ENCODE measurements at regions not wholly inside any gene's neighbourhood (a gene's known extent, or its start where the extent isn't known, plus 50 kb on each side); places are given as distances from the start of the nearest gene placed in this dataset.

DNA sequence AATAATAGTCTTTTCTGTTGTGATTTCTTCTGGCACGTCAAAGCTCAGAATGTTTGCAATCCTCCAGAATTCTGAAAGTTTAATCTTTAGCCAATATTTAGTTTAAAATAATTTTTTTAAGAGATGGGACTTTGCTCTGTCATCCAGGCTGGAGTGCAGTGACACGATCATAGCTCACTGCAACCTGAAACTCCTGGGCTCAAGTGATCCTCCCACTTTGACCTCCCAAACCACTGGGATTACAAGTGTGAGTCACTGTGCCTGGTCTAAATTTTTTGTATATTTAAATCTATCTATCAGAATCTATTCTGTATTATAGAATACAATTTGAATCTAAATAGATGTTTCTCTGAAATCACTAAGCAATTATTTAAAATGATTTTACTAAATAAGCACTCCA, 572.7 kb downstream of the VRK1 start:
- no peak overlapping the region for H3K4me3 ChIP-seq (ENCODE audit: low read length in 3 of 3)
- H3K27ac ChIP-seq (ENCODE audit: low read depth, low read length) = no peak overlapping the region
- H3K9me3 ChIP-seq (ENCODE audit: control insufficient read depth in 3 of 3, low read length in 3 of 3) = peaks cover 0 to 5% (median 0%) of the 10 kb centered on the region in 3 donors
- no peaks in the 10 kb centered on the region for H3K36me3 ChIP-seq (ENCODE audit: control insufficient read depth in 3 of 3, insufficient read depth in 3 of 3, low read length in 3 of 3)
- H3K4me1 ChIP-seq (ENCODE audit: control insufficient read depth in 3 of 3, insufficient read depth in 3 of 3, low read length in 3 of 3) = no peaks in the 10 kb centered on the region
- peaks cover 0 to 6% (median 3%) of the 10 kb centered on the region in 3 donors for H3K27me3 ChIP-seq (ENCODE audit: control insufficient read depth in 3 of 3, insufficient read depth in 3 of 3, low read length in 3 of 3)
- no peak overlapping the region for H3K9ac ChIP-seq (ENCODE audit: low read depth in 1 of 3, low read length in 3 of 3)

DNA sequence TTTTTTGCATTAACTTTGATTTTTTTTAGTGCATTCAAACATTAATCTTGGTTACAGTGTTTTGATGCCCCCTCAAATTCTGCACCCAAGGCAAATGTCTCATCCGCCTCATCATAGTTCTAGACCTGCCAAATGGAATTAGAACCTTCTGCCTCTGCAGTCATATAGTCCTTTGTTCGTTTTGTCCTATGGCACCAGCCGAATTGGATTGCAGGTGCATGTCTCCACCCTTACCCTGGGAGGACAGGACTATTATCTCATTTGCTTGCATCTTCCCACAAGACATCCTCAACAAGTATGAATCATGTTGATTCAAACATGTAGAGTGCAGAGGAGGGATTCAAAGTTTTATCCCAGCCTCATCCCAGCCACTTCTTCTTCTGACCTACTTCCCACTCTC, 579.1 kb downstream of the VRK1 start:
- H3K36me3 ChIP-seq (ENCODE audit: control insufficient read depth in 3 of 3, insufficient read depth in 3 of 3, low read length in 3 of 3) = no peaks in the 10 kb centered on the region
- H3K9me3 ChIP-seq (ENCODE audit: control insufficient read depth in 3 of 3, low read length in 3 of 3) = peaks cover 0 to under 1% (median 0%) of the 10 kb centered on the region in 3 donors
- no peak overlapping the region for H3K9ac ChIP-seq (ENCODE audit: low read depth in 1 of 3, low read length in 3 of 3)
- H3K4me1 ChIP-seq (ENCODE audit: control insufficient read depth in 3 of 3, insufficient read depth in 3 of 3, low read length in 3 of 3) = no peaks in the 10 kb centered on the region
- H3K27me3 ChIP-seq (ENCODE audit: control insufficient read depth in 3 of 3, insufficient read depth in 3 of 3, low read length in 3 of 3) = peaks cover 0 to 6% (median 0%) of the 10 kb centered on the region in 3 donors
- H3K27ac ChIP-seq (ENCODE audit: low read depth, low read length) = no peak overlapping the region
- H3K4me3 ChIP-seq (ENCODE audit: low read length in 3 of 3) = no peak overlapping the region

DNA sequence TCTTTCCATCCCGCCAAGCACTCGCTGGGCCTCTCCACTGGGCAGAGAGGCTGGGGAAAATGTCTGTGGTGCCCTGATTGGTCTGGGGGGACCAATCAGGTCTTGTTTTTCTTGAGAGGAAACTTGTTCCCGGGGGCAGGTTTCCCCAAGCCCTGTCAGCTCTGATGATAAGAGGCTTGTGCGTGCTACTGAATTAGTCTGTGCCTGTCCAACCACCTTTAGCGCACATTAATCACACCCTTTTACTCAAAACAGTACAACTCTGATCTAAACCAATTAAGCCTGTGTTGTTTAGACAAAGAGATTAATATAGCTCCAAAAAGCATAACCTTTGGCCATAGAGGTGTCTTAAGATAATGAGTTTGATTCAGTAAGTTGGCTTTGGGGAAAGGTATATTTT, 580.4 kb downstream of the VRK1 start:
- Histone ChIP-seq H3K27me3 (ENCODE audit: control insufficient read depth in 3 of 3, insufficient read depth in 3 of 3, low read length in 3 of 3) (peaks cover 0 to 6% (median 0%) of the 10 kb centered on the region in 3 donors), H3K9ac (ENCODE audit: low read depth in 1 of 3, low read length in 3 of 3) (no peak overlapping the region), H3K4me3 (ENCODE audit: low read length in 3 of 3) (no peak overlapping the region), H3K4me1 (ENCODE audit: control insufficient read depth in 3 of 3, insufficient read depth in 3 of 3, low read length in 3 of 3) (no peaks in the 10 kb centered on the region), H3K9me3 (ENCODE audit: control insufficient read depth in 3 of 3, low read length in 3 of 3) (peaks cover 0 to 3% (median 0%) of the 10 kb centered on the region in 3 donors), H3K36me3 (ENCODE audit: control insufficient read depth in 3 of 3, insufficient read depth in 3 of 3, low read length in 3 of 3) (no peaks in the 10 kb centered on the region), H3K27ac (ENCODE audit: low read depth, low read length) (no peak overlapping the region)

DNA sequence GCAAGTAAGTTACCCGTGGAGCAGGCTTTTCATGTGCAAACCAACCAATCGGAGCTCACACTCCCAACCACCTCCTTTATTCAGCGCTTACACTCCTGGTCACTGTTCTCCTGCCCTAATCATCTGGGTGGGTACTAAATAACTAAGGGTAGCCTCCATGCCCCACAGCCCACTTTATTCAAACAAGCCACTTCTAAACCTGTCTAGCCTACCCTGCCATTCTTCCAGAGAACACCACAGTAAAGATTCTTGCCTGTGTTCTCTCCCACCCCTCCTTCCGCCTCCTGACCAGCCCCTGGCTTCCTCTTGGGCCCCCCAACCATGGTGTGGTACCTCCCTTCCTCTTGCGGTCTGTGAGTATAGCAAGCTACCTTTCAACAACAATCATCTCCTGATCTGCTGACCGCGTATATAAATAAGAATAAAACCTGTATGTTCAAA, 581.9 kb downstream of the VRK1 start:
- peaks cover 0 to 1% (median 0%) of the 10 kb centered on the region in 3 donors for H3K27me3 ChIP-seq (ENCODE audit: control insufficient read depth in 3 of 3, insufficient read depth in 3 of 3, low read length in 3 of 3)
- no peaks in the 10 kb centered on the region for H3K4me1 ChIP-seq (ENCODE audit: control insufficient read depth in 3 of 3, insufficient read depth in 3 of 3, low read length in 3 of 3)
- no peak overlapping the region for H3K4me3 ChIP-seq (ENCODE audit: low read length in 3 of 3)
- H3K9me3 ChIP-seq (ENCODE audit: control insufficient read depth in 3 of 3, low read length in 3 of 3) = peaks cover 0 to 3% (median 0%) of the 10 kb centered on the region in 3 donors
- H3K27ac ChIP-seq (ENCODE audit: low read depth, low read length) = no peak overlapping the region
- no peak overlapping the region for H3K9ac ChIP-seq (ENCODE audit: low read depth in 1 of 3, low read length in 3 of 3)
- no peaks in the 10 kb centered on the region for H3K36me3 ChIP-seq (ENCODE audit: control insufficient read depth in 3 of 3, insufficient read depth in 3 of 3, low read length in 3 of 3)

DNA sequence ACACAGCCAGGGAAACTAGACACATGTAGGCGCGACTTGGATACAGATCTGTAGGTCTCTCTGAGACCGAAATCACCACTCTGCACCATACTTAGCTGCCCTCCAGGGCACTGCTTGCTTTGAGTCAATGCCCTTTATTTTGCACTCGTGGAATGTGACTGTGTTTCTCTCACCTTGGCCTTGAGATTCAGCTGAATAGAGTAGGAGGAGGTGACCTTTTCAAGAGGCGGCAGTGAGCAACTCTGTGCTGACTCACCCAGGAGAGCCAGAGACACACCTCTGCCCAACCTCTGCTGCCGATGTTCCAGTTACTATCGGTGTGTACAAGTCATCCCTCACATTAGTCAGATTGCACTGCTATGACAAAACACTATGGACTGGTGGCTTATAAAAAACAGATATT, 583.4 kb downstream of the VRK1 start:
- no peak overlapping the region for H3K27ac ChIP-seq (ENCODE audit: low read depth, low read length)
- no peak overlapping the region for H3K4me3 ChIP-seq (ENCODE audit: low read length in 3 of 3)
- H3K9ac ChIP-seq (ENCODE audit: low read depth in 1 of 3, low read length in 3 of 3) = no peak overlapping the region
- peaks cover 0 to 3% (median 0%) of the 10 kb centered on the region in 3 donors for H3K9me3 ChIP-seq (ENCODE audit: control insufficient read depth in 3 of 3, low read length in 3 of 3)
- H3K4me1 ChIP-seq (ENCODE audit: control insufficient read depth in 3 of 3, insufficient read depth in 3 of 3, low read length in 3 of 3) = no peaks in the 10 kb centered on the region
- H3K36me3 ChIP-seq (ENCODE audit: control insufficient read depth in 3 of 3, insufficient read depth in 3 of 3, low read length in 3 of 3) = no peaks in the 10 kb centered on the region
- H3K27me3 ChIP-seq (ENCODE audit: control insufficient read depth in 3 of 3, insufficient read depth in 3 of 3, low read length in 3 of 3) = no peaks in the 10 kb centered on the region

DNA sequence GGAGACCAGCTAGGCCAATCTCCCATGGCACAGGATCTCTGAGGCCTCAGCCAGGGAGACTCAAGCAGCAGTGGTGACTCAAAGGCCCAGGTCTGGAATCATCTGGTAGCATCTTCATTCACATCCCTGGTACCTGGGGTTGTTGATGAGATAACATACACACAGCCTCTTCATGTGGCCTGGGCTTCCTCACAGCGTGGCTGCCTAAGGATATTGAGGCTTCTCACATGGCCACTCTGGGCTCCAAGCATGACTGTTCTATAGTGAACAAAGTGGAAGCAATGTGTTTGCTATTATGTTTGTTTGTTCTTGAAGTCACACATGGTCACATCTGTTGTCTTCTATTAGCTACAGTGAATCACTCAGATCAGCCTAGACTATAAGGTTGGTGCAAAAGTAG, 584.1 kb downstream of the VRK1 start:
- Histone ChIP-seq H3K27me3 (ENCODE audit: control insufficient read depth in 3 of 3, insufficient read depth in 3 of 3, low read length in 3 of 3) (no peaks in the 10 kb centered on the region), H3K4me3 (ENCODE audit: low read length in 3 of 3) (no peak overlapping the region), H3K4me1 (ENCODE audit: control insufficient read depth in 3 of 3, insufficient read depth in 3 of 3, low read length in 3 of 3) (no peaks in the 10 kb centered on the region), H3K36me3 (ENCODE audit: control insufficient read depth in 3 of 3, insufficient read depth in 3 of 3, low read length in 3 of 3) (no peaks in the 10 kb centered on the region), H3K27ac (ENCODE audit: low read depth, low read length) (no peak overlapping the region), H3K9me3 (ENCODE audit: control insufficient read depth in 3 of 3, low read length in 3 of 3) (peaks cover 0 to 3% (median 0%) of the 10 kb centered on the region in 3 donors), H3K9ac (ENCODE audit: low read depth in 1 of 3, low read length in 3 of 3) (no peak overlapping the region)

DNA sequence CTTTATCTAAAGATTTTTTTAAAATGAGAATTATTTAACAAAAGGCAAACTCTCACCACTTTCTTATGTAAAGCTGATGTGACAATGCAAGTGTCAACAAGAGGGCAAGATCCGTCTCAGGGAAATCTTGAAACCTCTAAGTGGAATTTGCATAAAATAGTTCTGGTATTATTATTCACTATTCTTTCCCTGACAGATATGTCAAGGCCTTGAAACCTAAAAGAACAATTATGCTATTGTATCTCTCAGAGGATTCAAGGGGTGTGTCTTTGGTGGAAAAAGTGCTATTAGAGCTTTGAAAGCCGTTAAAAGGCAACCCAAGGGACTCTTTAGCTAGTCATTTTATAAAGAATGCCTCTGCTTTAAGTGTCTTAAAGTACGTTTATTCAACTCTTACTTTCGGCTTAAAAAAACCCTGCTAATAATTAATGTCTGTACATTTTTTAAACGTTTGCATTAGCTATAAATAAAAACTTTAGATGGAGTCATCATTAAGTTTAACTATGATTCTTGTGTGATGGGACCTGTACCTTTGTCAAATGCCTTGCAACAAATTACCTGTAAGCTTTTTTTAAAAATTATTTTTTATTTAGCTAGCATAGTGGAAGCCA, 585.5 kb downstream of the VRK1 start:
- H3K36me3 ChIP-seq (ENCODE audit: control insufficient read depth in 3 of 3, insufficient read depth in 3 of 3, low read length in 3 of 3) = no peaks in the 10 kb centered on the region
- H3K4me3 ChIP-seq (ENCODE audit: low read length in 3 of 3) = no peak overlapping the region
- no peak overlapping the region for H3K9ac ChIP-seq (ENCODE audit: low read depth in 1 of 3, low read length in 3 of 3)

DNA sequence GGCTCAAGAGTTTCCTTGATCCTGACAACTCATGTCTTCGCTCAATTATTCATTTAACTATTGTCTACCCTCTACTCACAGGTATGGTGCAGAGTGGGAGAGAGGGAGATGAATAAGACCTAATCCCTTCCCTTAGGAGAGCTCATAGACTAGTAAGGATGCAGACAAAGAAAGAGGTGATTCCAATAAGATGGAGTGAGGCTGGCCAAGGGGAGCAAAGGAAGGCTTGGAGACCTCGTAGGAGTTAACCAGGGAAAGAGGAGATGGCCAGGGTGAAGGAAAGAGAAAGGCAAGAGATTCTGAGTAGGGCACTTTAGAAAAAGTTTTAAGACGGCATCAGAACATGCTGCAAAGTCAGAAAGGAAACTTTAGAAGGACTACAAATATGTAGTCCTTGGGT, 588.5 kb downstream of the VRK1 start:
- Histone ChIP-seq H3K4me1 (ENCODE audit: control insufficient read depth in 3 of 3, insufficient read depth in 3 of 3, low read length in 3 of 3) (no peaks in the 10 kb centered on the region), H3K27ac (ENCODE audit: low read depth, low read length) (no peak overlapping the region), H3K27me3 (ENCODE audit: control insufficient read depth in 3 of 3, insufficient read depth in 3 of 3, low read length in 3 of 3) (no peaks in the 10 kb centered on the region), H3K9me3 (ENCODE audit: control insufficient read depth in 3 of 3, low read length in 3 of 3) (peaks cover 0 to 3% (median 0%) of the 10 kb centered on the region in 3 donors), H3K9ac (ENCODE audit: low read depth in 1 of 3, low read length in 3 of 3) (no peak overlapping the region), H3K4me3 (ENCODE audit: low read length in 3 of 3) (no peak overlapping the region), H3K36me3 (ENCODE audit: control insufficient read depth in 3 of 3, insufficient read depth in 3 of 3, low read length in 3 of 3) (no peaks in the 10 kb centered on the region)

More for the DNA sequence above, 585.5 kb downstream of the VRK1 start:
- H3K27me3 ChIP-seq (ENCODE audit: control insufficient read depth in 3 of 3, insufficient read depth in 3 of 3, low read length in 3 of 3) = no peaks in the 10 kb centered on the region
- peaks cover 0 to 3% (median 0%) of the 10 kb centered on the region in 3 donors for H3K9me3 ChIP-seq (ENCODE audit: control insufficient read depth in 3 of 3, low read length in 3 of 3)
- no peaks in the 10 kb centered on the region for H3K4me1 ChIP-seq (ENCODE audit: control insufficient read depth in 3 of 3, insufficient read depth in 3 of 3, low read length in 3 of 3)
- H3K27ac ChIP-seq (ENCODE audit: low read depth, low read length) = no peak overlapping the region

DNA sequence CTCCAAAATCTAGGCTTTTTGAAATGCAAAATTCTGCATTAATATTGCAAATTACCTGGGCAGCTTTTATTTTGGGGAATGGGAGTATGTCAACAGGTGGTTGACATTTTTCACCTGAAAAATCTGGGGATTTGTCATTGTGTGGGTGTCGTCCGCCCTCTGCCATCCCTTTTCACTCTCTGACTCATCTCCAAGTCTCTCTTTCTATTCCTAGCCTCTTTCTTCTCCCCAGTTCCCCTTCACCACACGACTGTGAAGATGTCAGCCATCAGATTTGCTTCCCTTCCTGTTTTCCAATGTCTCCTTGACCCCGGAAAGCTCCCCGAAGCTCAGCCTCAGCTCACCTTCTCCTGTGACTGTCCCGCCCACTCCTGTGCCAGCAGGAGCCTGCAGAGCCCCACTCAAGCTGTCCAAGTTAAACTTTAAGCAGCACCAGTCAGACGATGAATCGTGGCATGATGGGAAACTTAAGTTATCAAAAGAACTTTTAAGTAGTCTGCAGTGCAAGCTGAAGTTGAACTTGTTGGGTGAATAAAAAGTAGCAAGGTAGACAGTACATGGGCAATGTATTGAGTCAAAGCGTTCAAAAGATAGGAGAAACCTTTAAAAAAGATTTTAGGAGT, 590.2 kb downstream of the VRK1 start:
- Histone ChIP-seq H3K27me3 (ENCODE audit: control insufficient read depth in 3 of 3, insufficient read depth in 3 of 3, low read length in 3 of 3) (no peaks in the 10 kb centered on the region), H3K4me3 (ENCODE audit: low read length in 3 of 3) (no peak overlapping the region), H3K27ac (ENCODE audit: low read depth, low read length) (no peak overlapping the region), H3K9me3 (ENCODE audit: control insufficient read depth in 3 of 3, low read length in 3 of 3) (no peaks in the 10 kb centered on the region), H3K9ac (ENCODE audit: low read depth in 1 of 3, low read length in 3 of 3) (no peak overlapping the region), H3K4me1 (ENCODE audit: control insufficient read depth in 3 of 3, insufficient read depth in 3 of 3, low read length in 3 of 3) (no peaks in the 10 kb centered on the region), H3K36me3 (ENCODE audit: control insufficient read depth in 3 of 3, insufficient read depth in 3 of 3, low read length in 3 of 3) (no peaks in the 10 kb centered on the region)

DNA sequence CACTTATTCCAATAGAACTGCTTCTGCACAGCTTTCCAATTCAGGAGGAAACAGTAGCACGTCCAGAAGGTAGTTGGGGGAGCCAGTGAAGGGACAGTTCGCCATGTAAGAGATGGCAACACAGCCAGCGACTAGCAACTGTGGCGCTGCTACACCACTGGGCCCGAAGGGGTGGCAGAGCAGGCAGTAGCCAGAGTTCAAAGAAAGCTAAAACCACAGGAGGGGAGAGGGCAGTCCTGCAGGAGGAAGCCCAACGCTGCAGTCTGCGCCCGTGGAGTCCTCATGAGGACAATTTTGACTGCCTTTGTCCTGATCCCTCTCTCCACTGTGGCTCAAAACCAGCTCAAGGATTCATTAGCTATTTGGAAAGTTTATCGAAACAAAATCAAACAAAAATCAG, 591.2 kb downstream of the VRK1 start:
- no peaks in the 10 kb centered on the region for H3K36me3 ChIP-seq (ENCODE audit: control insufficient read depth in 3 of 3, insufficient read depth in 3 of 3, low read length in 3 of 3)
- no peak overlapping the region for H3K9ac ChIP-seq (ENCODE audit: low read depth in 1 of 3, low read length in 3 of 3)
- H3K4me3 ChIP-seq (ENCODE audit: low read length in 3 of 3) = no peak overlapping the region
- H3K9me3 ChIP-seq (ENCODE audit: control insufficient read depth in 3 of 3, low read length in 3 of 3) = no peaks in the 10 kb centered on the region
- H3K27ac ChIP-seq (ENCODE audit: low read depth, low read length) = no peak overlapping the region
- H3K4me1 ChIP-seq (ENCODE audit: control insufficient read depth in 3 of 3, insufficient read depth in 3 of 3, low read length in 3 of 3) = no peaks in the 10 kb centered on the region
- no peaks in the 10 kb centered on the region for H3K27me3 ChIP-seq (ENCODE audit: control insufficient read depth in 3 of 3, insufficient read depth in 3 of 3, low read length in 3 of 3)

All from skeletal muscle tissue (tissue), 3 donors.